GM12874 (cell line): ENCODE measurements at regions not wholly inside any gene's neighbourhood (a gene's known extent, or its start where the extent isn't known, plus 50 kb on each side); places are given as distances from the start of the nearest gene placed in this dataset.

Experiments
- TF ChIP-seq, protein P1 (sequence below): IDR thresholded peaks from 2 replicates; pipeline ENCODE4 v1.5.1; 2011; ENCODE audit warnings: low read depth, mild to moderate bottlenecking, control low read depth, low read length, moderate library complexity; ENCODE audit not compliant: insufficient read depth

DNA sequence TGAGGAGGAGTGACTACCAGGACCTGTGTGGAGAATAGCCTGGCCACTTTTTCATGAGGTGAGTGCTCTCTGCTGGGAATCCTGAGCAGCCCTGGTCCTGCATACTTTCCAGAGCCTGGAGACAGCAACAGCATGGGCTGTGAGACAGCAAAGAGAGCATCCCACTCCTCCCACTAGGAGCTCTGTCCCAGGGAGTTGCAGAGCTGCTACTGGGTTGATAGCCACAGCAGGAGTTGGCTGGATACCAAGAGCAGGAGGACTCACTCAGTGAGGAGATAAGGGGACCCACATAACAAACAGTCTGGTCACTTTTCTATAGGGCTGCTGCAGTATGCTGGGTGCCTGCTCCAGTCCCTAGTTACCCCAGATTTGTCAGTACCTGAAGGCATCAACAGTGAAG is 439.3 kb upstream of the CDH8 start:
- TF ChIP-seq, protein P1, sequence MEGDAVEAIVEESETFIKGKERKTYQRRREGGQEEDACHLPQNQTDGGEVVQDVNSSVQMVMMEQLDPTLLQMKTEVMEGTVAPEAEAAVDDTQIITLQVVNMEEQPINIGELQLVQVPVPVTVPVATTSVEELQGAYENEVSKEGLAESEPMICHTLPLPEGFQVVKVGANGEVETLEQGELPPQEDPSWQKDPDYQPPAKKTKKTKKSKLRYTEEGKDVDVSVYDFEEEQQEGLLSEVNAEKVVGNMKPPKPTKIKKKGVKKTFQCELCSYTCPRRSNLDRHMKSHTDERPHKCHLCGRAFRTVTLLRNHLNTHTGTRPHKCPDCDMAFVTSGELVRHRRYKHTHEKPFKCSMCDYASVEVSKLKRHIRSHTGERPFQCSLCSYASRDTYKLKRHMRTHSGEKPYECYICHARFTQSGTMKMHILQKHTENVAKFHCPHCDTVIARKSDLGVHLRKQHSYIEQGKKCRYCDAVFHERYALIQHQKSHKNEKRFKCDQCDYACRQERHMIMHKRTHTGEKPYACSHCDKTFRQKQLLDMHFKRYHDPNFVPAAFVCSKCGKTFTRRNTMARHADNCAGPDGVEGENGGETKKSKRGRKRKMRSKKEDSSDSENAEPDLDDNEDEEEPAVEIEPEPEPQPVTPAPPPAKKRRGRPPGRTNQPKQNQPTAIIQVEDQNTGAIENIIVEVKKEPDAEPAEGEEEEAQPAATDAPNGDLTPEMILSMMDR: no peak

DNA sequence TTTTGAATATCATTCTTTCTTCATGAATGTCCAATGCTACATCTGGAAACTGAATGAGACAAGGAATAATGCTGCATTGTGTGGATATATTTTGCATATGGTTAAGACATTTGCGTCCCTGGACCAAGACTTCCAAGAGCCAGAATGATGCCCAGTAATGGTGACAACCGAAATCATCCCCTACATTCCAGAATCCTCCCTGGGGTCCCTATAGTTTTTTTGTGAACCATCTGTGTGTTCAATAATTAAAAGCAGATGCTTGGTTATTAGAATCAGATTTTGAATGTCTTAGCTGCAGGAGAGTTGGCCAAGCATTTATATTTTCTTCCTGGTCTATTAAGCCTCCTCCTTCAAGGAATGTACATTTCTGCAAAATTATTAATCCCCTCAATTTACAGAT is 426.7 kb upstream of the CDH8 start:
- TF ChIP-seq, protein P1: no peak

DNA sequence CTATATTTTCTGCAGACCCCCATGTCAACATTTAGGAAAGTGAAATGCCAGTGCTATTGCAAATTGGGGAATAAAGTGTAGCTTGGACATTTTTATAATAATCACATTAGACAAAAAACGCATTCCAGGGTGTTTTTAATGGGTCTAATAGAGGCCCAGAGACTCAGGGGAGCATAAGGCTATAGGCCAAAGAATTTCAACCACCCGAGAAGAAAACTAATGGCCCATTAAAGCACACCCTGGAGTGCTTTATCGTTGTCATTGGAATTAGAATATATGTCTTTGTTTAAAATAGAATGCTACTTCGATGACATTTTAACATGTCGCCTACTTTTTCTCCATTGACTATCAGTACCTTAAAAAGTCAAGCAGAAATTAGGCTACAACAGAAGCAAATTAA is 414.1 kb upstream of the CDH8 start:
- TF ChIP-seq, protein P1: no peak

DNA sequence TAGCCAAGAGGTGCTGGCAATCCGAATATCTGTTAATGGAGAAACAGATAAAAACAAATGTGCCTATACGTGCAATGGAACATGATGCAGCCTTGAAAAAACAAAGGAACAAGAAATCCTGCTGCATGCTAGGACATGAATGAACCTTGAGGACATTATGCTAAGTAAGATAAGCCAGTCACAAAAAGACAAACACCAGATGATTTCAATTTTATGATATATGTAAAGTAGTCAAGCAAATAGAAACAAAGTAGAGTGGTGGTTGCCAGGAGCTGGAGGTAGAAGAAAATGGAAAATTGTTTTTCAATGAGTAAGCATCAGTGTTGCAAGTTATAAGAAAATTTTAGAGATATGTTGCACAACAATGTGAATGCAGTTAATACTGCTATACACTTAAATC is 409.7 kb upstream of the CDH8 start:
- TF ChIP-seq, protein P1: no peak

DNA sequence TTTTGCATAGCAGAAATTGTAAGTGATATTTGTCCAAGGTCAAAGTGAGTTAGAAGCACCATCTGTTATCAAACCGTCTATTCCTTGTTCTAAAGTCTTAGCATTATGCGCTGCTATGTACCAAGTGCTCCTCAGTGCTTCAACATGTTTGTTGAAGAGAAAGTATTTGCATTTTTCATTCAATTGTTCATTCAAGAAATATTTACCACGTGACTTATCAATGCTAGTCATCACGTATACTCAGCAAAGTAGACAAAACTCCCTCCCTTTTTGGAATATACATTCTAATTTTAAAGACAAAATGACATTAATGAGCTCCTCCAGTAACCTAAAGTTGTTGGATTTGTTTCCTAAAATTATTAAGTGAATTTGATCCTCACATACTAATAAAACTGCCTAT is 388.0 kb upstream of the CDH8 start:
- TF ChIP-seq, protein P1: no peak

DNA sequence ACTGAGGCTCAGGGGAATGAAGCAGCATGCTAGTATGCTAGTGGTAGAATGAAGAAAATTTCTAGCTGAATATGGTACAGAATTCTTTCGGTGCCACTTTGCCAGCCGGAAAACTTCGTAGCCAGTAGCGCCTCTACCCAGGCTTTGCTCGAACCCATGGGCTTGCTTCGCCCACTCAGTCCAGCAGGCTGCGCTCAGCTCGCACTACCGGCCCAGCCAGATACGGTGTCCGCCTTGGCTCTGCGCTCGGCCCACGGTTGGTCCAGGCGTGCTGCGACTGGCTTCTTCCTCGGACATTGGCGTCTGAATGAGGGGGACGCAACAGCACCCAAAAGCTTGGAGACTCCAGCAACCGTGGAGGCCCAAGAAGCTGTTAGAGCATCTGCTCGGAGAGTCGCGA is 372.5 kb upstream of the CDH8 start:
- TF ChIP-seq, protein P1: no peak

DNA sequence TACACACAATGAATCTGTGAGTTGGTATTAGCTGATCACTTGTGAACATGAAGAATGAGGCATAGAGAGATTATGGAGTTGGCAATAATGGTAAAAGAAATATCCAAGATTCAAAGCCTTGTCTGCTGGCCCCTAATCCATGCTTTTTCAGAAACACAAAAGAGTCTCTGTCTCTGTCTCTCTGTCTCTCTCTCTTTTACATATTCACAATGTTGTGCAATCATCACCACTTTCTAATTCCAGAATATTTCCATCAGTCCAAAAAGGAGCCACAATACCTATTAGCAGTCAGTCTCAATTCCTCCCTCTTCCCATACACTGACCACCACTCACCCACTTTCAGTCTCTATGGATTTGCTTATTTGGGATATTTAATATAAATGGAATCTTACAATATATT is 370.1 kb upstream of the CDH8 start:
- TF ChIP-seq, protein P1: no peak

DNA sequence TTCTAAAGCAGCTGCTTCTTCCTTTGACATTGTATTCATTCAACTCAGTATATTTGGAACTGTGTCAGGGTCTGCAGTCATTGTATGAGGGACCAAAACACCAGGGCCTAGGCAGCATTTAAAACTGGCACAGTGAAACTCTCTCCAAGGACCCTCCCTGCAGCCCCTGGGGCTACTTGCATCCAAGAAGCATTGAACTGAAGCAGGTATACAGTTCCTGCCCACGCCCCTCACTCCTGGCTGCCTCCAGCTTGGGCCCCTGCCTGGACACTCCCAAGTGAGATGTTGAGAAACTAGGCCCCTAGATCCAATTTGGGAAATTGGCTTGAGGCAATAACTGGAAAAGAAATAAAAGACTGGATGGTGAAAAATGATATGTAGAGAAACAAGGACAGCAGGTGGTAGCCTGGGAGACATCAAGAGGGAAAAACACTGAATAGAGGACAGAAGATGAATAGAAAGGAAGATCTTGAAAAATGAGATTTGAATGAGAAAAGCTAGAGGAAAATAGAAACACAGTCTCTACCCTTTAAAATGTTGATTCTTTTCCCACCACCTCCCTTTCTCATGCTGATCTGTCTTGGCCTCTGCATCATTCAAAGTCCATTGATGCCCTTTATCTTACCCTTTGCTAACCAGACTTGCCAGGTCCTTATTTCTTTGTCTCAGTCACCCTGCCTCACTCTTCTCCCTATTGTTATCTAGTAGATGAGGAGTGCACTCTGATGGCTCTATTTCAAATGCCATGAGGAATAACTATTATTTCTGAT is 368.8 kb upstream of the CDH8 start:
- TF ChIP-seq, protein P1: no peak
